ENCODE measurements at regions not wholly inside any gene's neighbourhood (a gene's known extent, or its start where the extent isn't known, plus 50 kb on each side); places are given as distances from the start of the nearest gene placed in this dataset.

DNA sequence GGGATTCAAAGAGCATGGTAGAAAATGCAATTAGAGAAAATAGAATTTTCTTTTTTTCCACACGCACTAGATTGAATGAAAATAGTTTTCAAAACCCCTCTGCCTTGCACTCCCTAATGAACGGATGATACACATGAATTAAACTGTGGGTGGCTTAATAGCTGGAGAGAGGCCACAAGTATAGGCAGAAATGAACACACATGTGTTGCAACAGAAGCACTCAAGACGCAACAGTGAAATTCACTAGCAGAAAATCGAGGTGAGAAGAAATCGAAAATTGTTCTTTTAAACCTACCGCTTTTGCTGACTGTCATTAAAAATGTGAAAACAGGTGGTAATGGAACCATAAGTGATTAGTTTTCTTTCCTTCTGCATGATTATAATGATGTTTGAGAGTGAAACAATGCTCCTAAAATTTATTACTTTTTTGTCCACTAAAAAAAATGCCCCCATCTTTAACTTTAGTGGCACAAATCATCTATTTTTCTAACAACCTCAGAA lies 59.3 kb upstream of the GPCPD1 start:
- H3K4me3 ChIP-seq, result no peak overlapping the region
- H3K4me1 ChIP-seq, result no peaks in the 10 kb centered on the region
- intact Hi-C loops (cut with DNase I; ENCODE audit: low total_unique reads), result no loop called here
- H3K27ac ChIP-seq, result no peak overlapping the region
- no peaks in the 10 kb centered on the region for H3K27me3 ChIP-seq
- no peaks in the 10 kb centered on the region for H3K36me3 ChIP-seq
- 84 to 90% (median 85%) methylated on average over 6 of the region's 6 CpGs for WGBS, 5 donors
- no peak for DNase-seq
- no peaks in the 10 kb centered on the region for H3K9me3 ChIP-seq
- TF ChIP-seq POLR2A (IDR thresholded peaks at IDR 0.05) (no peak), EP300 (IDR thresholded peaks at IDR 0.05) (no peak), POLR2AphosphoS5 (IDR thresholded peaks at IDR 0.05) (no peak)
- TF ChIP-seq, protein P1, sequence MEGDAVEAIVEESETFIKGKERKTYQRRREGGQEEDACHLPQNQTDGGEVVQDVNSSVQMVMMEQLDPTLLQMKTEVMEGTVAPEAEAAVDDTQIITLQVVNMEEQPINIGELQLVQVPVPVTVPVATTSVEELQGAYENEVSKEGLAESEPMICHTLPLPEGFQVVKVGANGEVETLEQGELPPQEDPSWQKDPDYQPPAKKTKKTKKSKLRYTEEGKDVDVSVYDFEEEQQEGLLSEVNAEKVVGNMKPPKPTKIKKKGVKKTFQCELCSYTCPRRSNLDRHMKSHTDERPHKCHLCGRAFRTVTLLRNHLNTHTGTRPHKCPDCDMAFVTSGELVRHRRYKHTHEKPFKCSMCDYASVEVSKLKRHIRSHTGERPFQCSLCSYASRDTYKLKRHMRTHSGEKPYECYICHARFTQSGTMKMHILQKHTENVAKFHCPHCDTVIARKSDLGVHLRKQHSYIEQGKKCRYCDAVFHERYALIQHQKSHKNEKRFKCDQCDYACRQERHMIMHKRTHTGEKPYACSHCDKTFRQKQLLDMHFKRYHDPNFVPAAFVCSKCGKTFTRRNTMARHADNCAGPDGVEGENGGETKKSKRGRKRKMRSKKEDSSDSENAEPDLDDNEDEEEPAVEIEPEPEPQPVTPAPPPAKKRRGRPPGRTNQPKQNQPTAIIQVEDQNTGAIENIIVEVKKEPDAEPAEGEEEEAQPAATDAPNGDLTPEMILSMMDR (IDR thresholded peaks at IDR 0.05), result no peak

DNA sequence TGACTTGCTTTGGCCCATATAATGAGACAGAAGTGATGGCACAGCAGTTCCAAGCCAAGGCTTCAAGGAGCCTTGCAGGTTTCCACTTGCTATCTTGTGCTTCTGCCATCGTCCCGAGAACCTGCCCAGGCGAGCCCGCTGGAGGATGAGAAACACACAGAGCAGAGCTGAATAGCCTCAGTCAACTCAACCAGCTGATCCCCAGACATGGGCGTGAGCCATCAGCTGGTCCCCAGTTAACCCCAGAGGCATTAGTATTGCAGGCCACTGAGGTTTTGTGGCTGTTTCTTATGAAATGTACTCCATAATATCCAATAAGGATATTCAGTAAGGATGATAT lies 57.7 kb upstream of the GPCPD1 start:
- Histone ChIP-seq H3K9me3 (no peaks in the 10 kb centered on the region), H3K4me3 (no peak overlapping the region), H3K4me1 (no peaks in the 10 kb centered on the region), H3K27ac (no peak overlapping the region), H3K36me3 (no peaks in the 10 kb centered on the region), H3K27me3 (no peaks in the 10 kb centered on the region)
- TF ChIP-seq, protein P1 (IDR thresholded peaks at IDR 0.05), result no peak
- TF ChIP-seq POLR2AphosphoS5 (IDR thresholded peaks at IDR 0.05) (no peak), POLR2A (IDR thresholded peaks at IDR 0.05) (no peak), EP300 (IDR thresholded peaks at IDR 0.05) (no peak)
- intact Hi-C loops (cut with DNase I; ENCODE audit: low total_unique reads), result no loop called here
- 86 to 95% (median 93%) methylated on average over 5 of the region's 5 CpGs for WGBS, 5 donors
- no peak for DNase-seq

DNA sequence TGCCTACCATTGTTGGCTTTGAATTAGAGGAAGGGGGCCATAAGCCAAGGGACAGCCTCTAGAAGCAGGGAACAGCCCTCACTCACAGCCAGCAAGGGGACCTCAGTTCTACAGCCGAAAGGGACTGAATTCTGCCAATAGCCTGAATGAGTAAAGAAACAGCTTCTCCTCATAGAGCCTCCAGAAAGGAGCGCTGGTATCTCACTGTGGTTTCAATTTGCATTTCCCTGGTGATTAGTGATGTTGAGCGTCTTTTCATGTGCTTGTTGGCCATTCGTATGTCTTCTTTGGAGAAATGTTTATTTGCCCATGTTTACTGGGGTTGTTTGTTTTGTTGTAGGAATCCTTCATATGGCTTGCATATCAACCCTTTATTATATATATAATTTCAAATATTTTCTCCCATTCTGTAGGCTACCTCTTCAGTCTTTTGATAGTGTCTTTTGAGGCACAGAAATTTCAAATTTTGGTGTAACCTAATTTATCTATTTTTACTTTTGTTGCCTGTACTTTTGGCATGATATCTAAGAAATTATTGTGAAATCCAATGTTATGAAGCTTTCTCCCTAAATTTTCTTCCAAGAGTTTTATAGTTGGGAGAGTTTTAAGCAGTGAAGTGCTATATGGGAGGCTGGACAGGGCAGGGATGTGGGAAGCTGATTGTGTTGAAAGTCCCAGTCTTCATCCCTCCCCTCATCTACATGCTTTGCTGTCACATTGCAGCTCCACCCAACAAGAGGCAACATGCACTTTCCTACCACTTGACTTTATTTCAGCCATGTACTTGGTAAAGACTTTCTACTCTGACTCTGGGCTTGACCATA lies 57.1 kb upstream of the GPCPD1 start:
- no peak for TF ChIP-seq POLR2AphosphoS5 (IDR thresholded peaks at IDR 0.05)
- TF ChIP-seq EP300 (IDR thresholded peaks at IDR 0.05), result no peak
- TF ChIP-seq, protein P1 (IDR thresholded peaks at IDR 0.05), result no peak
- TF ChIP-seq POLR2A (IDR thresholded peaks at IDR 0.05), result no peak
- Histone ChIP-seq H3K27me3 (no peaks in the 10 kb centered on the region), H3K9me3 (no peaks in the 10 kb centered on the region), H3K4me3 (no peak overlapping the region), H3K27ac (no peak overlapping the region), H3K4me1 (no peaks in the 10 kb centered on the region), H3K36me3 (no peaks in the 10 kb centered on the region)
- no peak for DNase-seq
- intact Hi-C loops (cut with DNase I; ENCODE audit: low total_unique reads), result no loop called here
- WGBS, 5 donors, result 62 to 81% (median 79%) methylated on average over 3 to 4 of the region's 4 CpGs

DNA sequence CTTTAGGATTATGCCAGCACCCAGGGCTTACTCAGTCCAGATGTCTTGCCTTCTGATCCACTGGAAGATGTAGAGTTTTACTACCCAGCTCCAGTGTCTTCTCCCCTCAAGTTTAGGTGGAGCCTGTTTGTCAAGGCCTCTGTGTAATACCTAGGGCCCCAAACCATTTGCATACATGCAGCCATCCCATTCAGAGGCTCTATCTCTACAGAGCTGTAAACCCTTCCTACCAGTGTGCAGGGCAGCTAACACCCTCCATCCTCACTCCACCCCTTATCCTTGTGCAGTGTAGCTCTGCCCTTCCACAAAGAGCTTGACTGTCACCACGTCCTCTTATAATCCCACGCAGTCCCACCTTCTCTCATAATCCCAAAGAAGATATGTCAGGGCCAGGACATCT lies 54.6 kb upstream of the GPCPD1 start:
- 76 to 100% (median 87%) methylated on average over 2 of the region's 2 CpGs for WGBS, 5 donors
- no peak for TF ChIP-seq POLR2AphosphoS5 (IDR thresholded peaks at IDR 0.05)
- no peak for TF ChIP-seq EP300 (IDR thresholded peaks at IDR 0.05)
- TF ChIP-seq, protein P1 (IDR thresholded peaks at IDR 0.05), result no peak
- TF ChIP-seq POLR2A (IDR thresholded peaks at IDR 0.05), result no peak
- intact Hi-C loops (cut with DNase I; ENCODE audit: low total_unique reads), result no loop called here

More for the DNA sequence above, 54.6 kb upstream of the GPCPD1 start:
- Histone ChIP-seq H3K4me3 (no peak overlapping the region), H3K27me3 (no peaks in the 10 kb centered on the region), H3K36me3 (no peaks in the 10 kb centered on the region), H3K27ac (no peak overlapping the region), H3K4me1 (no peaks in the 10 kb centered on the region), H3K9me3 (no peaks in the 10 kb centered on the region)
- no peak for DNase-seq
